ENCODE measurements at regions not wholly inside any gene's neighbourhood (a gene's known extent, or its start where the extent isn't known, plus 50 kb on each side); places are given as distances from the start of the nearest gene placed in this dataset.

DNA sequence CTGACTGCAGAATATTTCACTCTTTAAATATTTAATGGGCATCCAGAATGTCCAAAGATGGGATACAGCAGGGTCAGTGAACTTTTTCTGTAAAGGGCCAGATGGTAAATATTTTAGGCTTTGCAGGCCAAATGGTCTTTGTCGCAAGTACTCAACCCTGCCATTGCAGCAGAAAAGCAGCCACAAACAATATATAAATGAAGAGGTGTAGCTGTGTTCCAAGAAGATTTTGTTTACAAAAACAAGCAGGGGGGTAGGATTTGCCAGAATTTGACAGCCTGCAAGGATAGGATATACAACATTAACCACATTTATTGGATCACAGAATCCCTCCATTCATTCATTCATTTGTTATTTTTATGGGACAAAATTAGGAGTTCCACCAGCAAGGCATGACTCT is 435.0 kb upstream of the DYNLRB2 start:
- 79 to 91% (median 81%) methylated on average over 1 of the region's 1 CpG for WGBS, 5 donors
- intact Hi-C loops (cut with DNase I; ENCODE audit: low total_unique reads): no loop called here
- DNase-seq: no peak
- H3K36me3 ChIP-seq: no peaks in the 10 kb centered on the region
- no peaks in the 10 kb centered on the region for H3K4me1 ChIP-seq
- TF ChIP-seq POLR2AphosphoS5 (IDR thresholded peaks at IDR 0.05) (no peak), POLR2A (IDR thresholded peaks at IDR 0.05) (no peak)
- TF ChIP-seq, protein P1, sequence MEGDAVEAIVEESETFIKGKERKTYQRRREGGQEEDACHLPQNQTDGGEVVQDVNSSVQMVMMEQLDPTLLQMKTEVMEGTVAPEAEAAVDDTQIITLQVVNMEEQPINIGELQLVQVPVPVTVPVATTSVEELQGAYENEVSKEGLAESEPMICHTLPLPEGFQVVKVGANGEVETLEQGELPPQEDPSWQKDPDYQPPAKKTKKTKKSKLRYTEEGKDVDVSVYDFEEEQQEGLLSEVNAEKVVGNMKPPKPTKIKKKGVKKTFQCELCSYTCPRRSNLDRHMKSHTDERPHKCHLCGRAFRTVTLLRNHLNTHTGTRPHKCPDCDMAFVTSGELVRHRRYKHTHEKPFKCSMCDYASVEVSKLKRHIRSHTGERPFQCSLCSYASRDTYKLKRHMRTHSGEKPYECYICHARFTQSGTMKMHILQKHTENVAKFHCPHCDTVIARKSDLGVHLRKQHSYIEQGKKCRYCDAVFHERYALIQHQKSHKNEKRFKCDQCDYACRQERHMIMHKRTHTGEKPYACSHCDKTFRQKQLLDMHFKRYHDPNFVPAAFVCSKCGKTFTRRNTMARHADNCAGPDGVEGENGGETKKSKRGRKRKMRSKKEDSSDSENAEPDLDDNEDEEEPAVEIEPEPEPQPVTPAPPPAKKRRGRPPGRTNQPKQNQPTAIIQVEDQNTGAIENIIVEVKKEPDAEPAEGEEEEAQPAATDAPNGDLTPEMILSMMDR (IDR thresholded peaks at IDR 0.05): no peak
- H3K9me3 ChIP-seq: peaks cover 0 to 5% (median 0%) of the 10 kb centered on the region in 4 donors
- no peak overlapping the region for H3K4me3 ChIP-seq
- no peaks in the 10 kb centered on the region for H3K27me3 ChIP-seq
- no peak overlapping the region for H3K27ac ChIP-seq

DNA sequence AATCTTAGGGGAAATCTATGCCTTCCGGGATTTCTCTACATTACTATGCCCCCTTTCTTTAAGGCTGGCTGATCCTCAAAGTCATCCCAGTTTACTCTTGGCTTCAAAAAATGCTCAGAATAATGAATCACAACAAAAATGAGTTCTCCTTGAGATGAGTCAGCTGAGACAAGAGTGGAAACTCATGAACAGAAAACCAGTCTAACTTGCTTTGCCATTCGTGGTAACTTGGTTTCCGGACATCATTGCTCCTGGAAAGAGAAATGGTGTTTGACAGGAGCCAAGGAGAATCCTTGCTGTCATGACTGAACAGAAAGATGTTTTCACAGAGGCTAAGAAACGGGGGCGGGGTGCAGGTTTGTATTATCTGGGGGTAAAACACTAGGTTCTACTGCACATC is 435.6 kb upstream of the DYNLRB2 start:
- Histone ChIP-seq H3K9me3 (peaks cover 0 to 5% (median 0%) of the 10 kb centered on the region in 4 donors), H3K4me3 (no peak overlapping the region), H3K27ac (no peak overlapping the region), H3K36me3 (no peaks in the 10 kb centered on the region), H3K4me1 (no peaks in the 10 kb centered on the region), H3K27me3 (no peaks in the 10 kb centered on the region)
- TF ChIP-seq, protein P1 (IDR thresholded peaks at IDR 0.05): no peak
- TF ChIP-seq EP300 (IDR thresholded peaks at IDR 0.05) (no peak), POLR2A (IDR thresholded peaks at IDR 0.05) (no peak), POLR2AphosphoS5 (IDR thresholded peaks at IDR 0.05) (no peak)
- DNase-seq: peak in 1 of 2 donors; percentile 25
- intact Hi-C loops (cut with DNase I; ENCODE audit: low total_unique reads): no loop called here
- 65 to 79% (median 70%) methylated on average over 5 of the region's 5 CpGs for WGBS, 5 donors

DNA sequence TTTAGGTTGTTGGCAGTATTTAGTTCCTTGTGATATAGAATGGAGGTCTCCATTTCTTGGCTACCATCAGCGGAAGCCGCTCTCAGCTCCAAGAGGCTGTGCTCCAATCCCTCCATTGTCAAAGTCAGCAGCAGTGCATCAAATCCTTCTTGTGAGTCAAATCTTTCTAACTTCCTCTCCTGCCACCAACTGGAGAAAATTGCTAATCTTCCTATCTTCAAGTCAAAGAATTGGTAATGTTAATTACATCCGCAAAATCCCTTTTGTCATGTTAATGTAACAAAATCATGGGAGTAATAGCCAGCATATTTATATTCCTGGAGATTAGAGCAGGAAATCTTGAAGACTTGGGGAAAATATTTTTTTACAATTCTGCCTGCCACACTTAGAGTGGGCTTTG is 436.4 kb upstream of the DYNLRB2 start:
- Histone ChIP-seq H3K27ac (no peak overlapping the region), H3K27me3 (no peaks in the 10 kb centered on the region), H3K4me3 (no peak overlapping the region), H3K9me3 (peaks cover 0 to 5% (median 0%) of the 10 kb centered on the region in 4 donors), H3K36me3 (no peaks in the 10 kb centered on the region), H3K4me1 (no peaks in the 10 kb centered on the region)
- TF ChIP-seq EP300 (IDR thresholded peaks at IDR 0.05): no peak
- TF ChIP-seq, protein P1 (IDR thresholded peaks at IDR 0.05): no peak
- TF ChIP-seq POLR2AphosphoS5 (IDR thresholded peaks at IDR 0.05): no peak
- no peak for TF ChIP-seq POLR2A (IDR thresholded peaks at IDR 0.05)
- DNase-seq: no peak
- WGBS, 5 donors: 88 to 100% (median 93%) methylated on average over 3 of the region's 3 CpGs
- intact Hi-C loops (cut with DNase I; ENCODE audit: low total_unique reads): no loop called here

DNA sequence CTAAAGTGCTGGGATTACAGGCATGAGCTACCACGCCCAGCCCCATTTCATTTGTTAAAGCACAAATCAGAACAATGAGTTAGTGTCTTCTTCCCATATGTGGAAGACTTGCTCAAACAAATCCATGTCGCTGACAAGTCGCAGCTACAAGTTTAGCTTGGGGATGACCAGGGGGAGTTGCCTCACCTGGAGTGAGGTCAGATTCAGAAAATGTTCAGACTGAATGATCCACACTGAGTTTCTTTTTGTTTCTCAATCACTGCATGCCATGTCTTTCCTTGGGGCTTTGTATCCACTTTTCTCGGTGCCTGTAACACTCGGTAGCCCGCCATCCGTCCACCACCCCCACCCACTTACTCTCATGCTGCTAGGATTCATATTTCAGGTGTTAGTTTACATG is 437.3 kb upstream of the DYNLRB2 start:
- Histone ChIP-seq H3K36me3 (no peaks in the 10 kb centered on the region), H3K4me3 (no peak overlapping the region), H3K27me3 (no peaks in the 10 kb centered on the region), H3K9me3 (peaks cover 0 to 5% (median 0%) of the 10 kb centered on the region in 4 donors), H3K27ac (no peak overlapping the region), H3K4me1 (no peaks in the 10 kb centered on the region)
- TF ChIP-seq POLR2AphosphoS5 (IDR thresholded peaks at IDR 0.05) (no peak), POLR2A (IDR thresholded peaks at IDR 0.05) (no peak), EP300 (IDR thresholded peaks at IDR 0.05) (no peak)
- TF ChIP-seq, protein P1 (IDR thresholded peaks at IDR 0.05): no peak
- intact Hi-C loops (cut with DNase I; ENCODE audit: low total_unique reads): no loop called here
- 86 to 94% (median 89%) methylated on average over 7 of the region's 7 CpGs for WGBS, 5 donors
- DNase-seq: no peak
